Ishikawa (cell line): ENCODE measurements at regions not wholly inside any gene's neighbourhood (a gene's known extent, or its start where the extent isn't known, plus 50 kb on each side); places are given as distances from the start of the nearest gene placed in this dataset.

Experiments used
- EGR1 ChIP-seq: IDR thresholded peaks from 2 replicates; pipeline ENCODE4 v1.6.1; 2012
- MAX ChIP-seq: IDR thresholded peaks from 2 replicates; pipeline ENCODE4 v1.6.1; 2012
- RAD21 ChIP-seq: IDR thresholded peaks from 2 replicates; pipeline ENCODE4 v1.6.1; 2012; ENCODE audit warnings: low read depth
- YY1 ChIP-seq: IDR thresholded peaks from 2 replicates; pipeline ENCODE4 v1.6.1; 2012; ENCODE audit warnings: low read depth

- TF ChIP-seq RAD21 (no peak), EGR1 (no peak), YY1 (no peak), MAX (no peak)
These were observed 229.6 kb downstream of the GPAM start for GRCh38 chr10:111953949-111954348.
